ENCODE measurements at regions not wholly inside any gene's neighbourhood (a gene's known extent, or its start where the extent isn't known, plus 50 kb on each side); places are given as distances from the start of the nearest gene placed in this dataset.

- H3K4me3 Mint-ChIP-seq = no peak overlapping the region
Measured at GRCh38 chr5:91841423-91841822, 458.3 kb upstream of the ARRDC3 start.

GRCh38 chr5:91840412-91840811, 457.3 kb upstream of the ARRDC3 start:
- ChIA-PET CTCF (no interaction called here), POLR2A (no interaction called here)
- no peaks in the 10 kb centered on the region for H3K36me3 Mint-ChIP-seq (ENCODE audit: low read depth)
- no peaks in the 10 kb centered on the region for H3K27me3 Mint-ChIP-seq
- no peaks in the 10 kb centered on the region for H3K9me3 Mint-ChIP-seq
- H3K4me1 Mint-ChIP-seq = no peaks in the 10 kb centered on the region
- no peak for DNase-seq
- H3K27ac Mint-ChIP-seq = no peak overlapping the region
- no peak overlapping the region for H3K4me3 Mint-ChIP-seq

More at GRCh38 chr5:91841423-91841822, 458.3 kb upstream of the ARRDC3 start:
- POLR2A ChIA-PET = no interaction called here
- Mint-ChIP-seq H3K36me3 (ENCODE audit: low read depth) (no peaks in the 10 kb centered on the region), H3K9me3 (no peaks in the 10 kb centered on the region), H3K27ac (no peak overlapping the region), H3K4me1 (no peaks in the 10 kb centered on the region), H3K27me3 (no peaks in the 10 kb centered on the region)
- CTCF ChIA-PET = no interaction called here
- DNase-seq = no peak

- no peaks in the 10 kb centered on the region for H3K4me1 Mint-ChIP-seq
- no peak overlapping the region for H3K4me3 Mint-ChIP-seq
- no peaks in the 10 kb centered on the region for H3K36me3 Mint-ChIP-seq (ENCODE audit: low read depth)
- DNase-seq = no peak
- CTCF ChIA-PET = no interaction called here
- H3K9me3 Mint-ChIP-seq = no peaks in the 10 kb centered on the region
- no peaks in the 10 kb centered on the region for H3K27me3 Mint-ChIP-seq
- POLR2A ChIA-PET = no interaction called here
- H3K27ac Mint-ChIP-seq = no peak overlapping the region
Measured at GRCh38 chr5:91839721-91840120, 456.6 kb upstream of the ARRDC3 start.

- POLR2A ChIA-PET = no interaction called here
- H3K27ac Mint-ChIP-seq = no peak overlapping the region
- H3K4me1 Mint-ChIP-seq = no peaks in the 10 kb centered on the region
- DNase-seq = no peak
- no peaks in the 10 kb centered on the region for H3K27me3 Mint-ChIP-seq
- H3K9me3 Mint-ChIP-seq = no peaks in the 10 kb centered on the region
- CTCF ChIA-PET = no interaction called here
- H3K4me3 Mint-ChIP-seq = no peak overlapping the region
- no peaks in the 10 kb centered on the region for H3K36me3 Mint-ChIP-seq (ENCODE audit: low read depth)
Measured at GRCh38 chr5:91839233-91839632, 456.1 kb upstream of the ARRDC3 start.

- H3K9me3 Mint-ChIP-seq = peaks cover 2% of the 10 kb centered on the region
Measured at GRCh38 chr5:91830361-91830953, 447.3 kb upstream of the ARRDC3 start.

GRCh38 chr5:91825618-91826017, 442.5 kb upstream of the ARRDC3 start:
- ChIA-PET POLR2A (no interaction called here), CTCF (no interaction called here)
- no peak for DNase-seq

More at GRCh38 chr5:91830361-91830953, 447.3 kb upstream of the ARRDC3 start:
- CTCF ChIA-PET = no interaction called here
- H3K27ac Mint-ChIP-seq = no peak overlapping the region
- POLR2A ChIA-PET = no interaction called here
- no peaks in the 10 kb centered on the region for H3K4me1 Mint-ChIP-seq
- H3K36me3 Mint-ChIP-seq (ENCODE audit: low read depth) = no peaks in the 10 kb centered on the region
- H3K4me3 Mint-ChIP-seq = no peak overlapping the region
- no peak for DNase-seq
- H3K27me3 Mint-ChIP-seq = no peaks in the 10 kb centered on the region

GRCh38 chr5:91824406-91824805, 441.3 kb upstream of the ARRDC3 start:
- Mint-ChIP-seq H3K27me3 (no peaks in the 10 kb centered on the region), H3K36me3 (ENCODE audit: low read depth) (no peaks in the 10 kb centered on the region), H3K4me3 (no peak overlapping the region), H3K9me3 (no peaks in the 10 kb centered on the region), H3K4me1 (no peaks in the 10 kb centered on the region), H3K27ac (no peak overlapping the region)
- POLR2A ChIA-PET = no interaction called here
- CTCF ChIA-PET = no interaction called here
- no peak for DNase-seq

More at GRCh38 chr5:91825618-91826017, 442.5 kb upstream of the ARRDC3 start:
- no peaks in the 10 kb centered on the region for H3K27me3 Mint-ChIP-seq
- no peak overlapping the region for H3K4me3 Mint-ChIP-seq
- H3K9me3 Mint-ChIP-seq = no peaks in the 10 kb centered on the region
- H3K36me3 Mint-ChIP-seq (ENCODE audit: low read depth) = no peaks in the 10 kb centered on the region
- no peak overlapping the region for H3K27ac Mint-ChIP-seq
- H3K4me1 Mint-ChIP-seq = no peaks in the 10 kb centered on the region

GRCh38 chr5:91820874-91821273, 437.8 kb upstream of the ARRDC3 start:
- ChIA-PET POLR2A (no interaction called here), CTCF (no interaction called here)
- no peaks in the 10 kb centered on the region for H3K36me3 Mint-ChIP-seq (ENCODE audit: low read depth)
- no peak overlapping the region for H3K4me3 Mint-ChIP-seq
- no peaks in the 10 kb centered on the region for H3K27me3 Mint-ChIP-seq
- H3K4me1 Mint-ChIP-seq = no peaks in the 10 kb centered on the region
- no peak for DNase-seq
- H3K27ac Mint-ChIP-seq = no peak overlapping the region
- no peaks in the 10 kb centered on the region for H3K9me3 Mint-ChIP-seq

- no peak overlapping the region for H3K27ac Mint-ChIP-seq
- ChIA-PET CTCF (no interaction called here), POLR2A (no interaction called here)
- DNase-seq = no peak
- no peaks in the 10 kb centered on the region for H3K4me1 Mint-ChIP-seq
- H3K36me3 Mint-ChIP-seq (ENCODE audit: low read depth) = no peaks in the 10 kb centered on the region
- H3K4me3 Mint-ChIP-seq = no peak overlapping the region
- H3K9me3 Mint-ChIP-seq = peaks cover 3% of the 10 kb centered on the region
- no peaks in the 10 kb centered on the region for H3K27me3 Mint-ChIP-seq
Measured at GRCh38 chr5:91816681-91817080, 433.6 kb upstream of the ARRDC3 start.

- Mint-ChIP-seq H3K4me3 (no peak overlapping the region), H3K9me3 (peaks cover 9% of the 10 kb centered on the region), H3K27me3 (no peaks in the 10 kb centered on the region), H3K36me3 (ENCODE audit: low read depth) (no peaks in the 10 kb centered on the region), H3K4me1 (no peaks in the 10 kb centered on the region), H3K27ac (no peak overlapping the region)
- DNase-seq = no peak
- ChIA-PET POLR2A (no interaction called here), CTCF (no interaction called here)
Measured at GRCh38 chr5:91797576-91797975, 414.5 kb upstream of the ARRDC3 start.

GRCh38 chr5:91794856-91795548, 411.9 kb upstream of the ARRDC3 start:
- H3K27ac Mint-ChIP-seq = no peak overlapping the region
- H3K27me3 Mint-ChIP-seq = no peaks in the 10 kb centered on the region
- ChIA-PET CTCF (no interaction called here), POLR2A (no interaction called here)
- no peak overlapping the region for H3K4me3 Mint-ChIP-seq
- DNase-seq = no peak
- no peaks in the 10 kb centered on the region for H3K36me3 Mint-ChIP-seq (ENCODE audit: low read depth)
- H3K4me1 Mint-ChIP-seq = no peaks in the 10 kb centered on the region
- no peaks in the 10 kb centered on the region for H3K9me3 Mint-ChIP-seq

GRCh38 chr5:91794455-91794854, 411.3 kb upstream of the ARRDC3 start:
- Mint-ChIP-seq H3K27ac (no peak overlapping the region), H3K36me3 (ENCODE audit: low read depth) (no peaks in the 10 kb centered on the region), H3K4me1 (no peaks in the 10 kb centered on the region), H3K4me3 (no peak overlapping the region), H3K27me3 (no peaks in the 10 kb centered on the region), H3K9me3 (no peaks in the 10 kb centered on the region)
- DNase-seq = no peak
- ChIA-PET POLR2A (no interaction called here), CTCF (no interaction called here)

GRCh38 chr5:91787718-91788117, 404.6 kb upstream of the ARRDC3 start:
- H3K27ac Mint-ChIP-seq = no peak overlapping the region
- POLR2A ChIA-PET = no interaction called here
- no peaks in the 10 kb centered on the region for H3K36me3 Mint-ChIP-seq (ENCODE audit: low read depth)
- no peaks in the 10 kb centered on the region for H3K27me3 Mint-ChIP-seq
- H3K4me1 Mint-ChIP-seq = no peaks in the 10 kb centered on the region
- H3K9me3 Mint-ChIP-seq = no peaks in the 10 kb centered on the region
- DNase-seq = no peak
- H3K4me3 Mint-ChIP-seq = no peak overlapping the region
- CTCF ChIA-PET = no interaction called here

GRCh38 chr5:91777671-91778070, 394.6 kb upstream of the ARRDC3 start:
- Mint-ChIP-seq H3K36me3 (ENCODE audit: low read depth) (no peaks in the 10 kb centered on the region), H3K4me1 (no peaks in the 10 kb centered on the region), H3K27ac (no peak overlapping the region), H3K27me3 (no peaks in the 10 kb centered on the region), H3K9me3 (no peaks in the 10 kb centered on the region), H3K4me3 (no peak overlapping the region)
- CTCF ChIA-PET = no interaction called here
- POLR2A ChIA-PET = no interaction called here
- no peak for DNase-seq
